ENCODE measurements at regions not wholly inside any gene's neighbourhood (a gene's known extent, or its start where the extent isn't known, plus 50 kb on each side); places are given as distances from the start of the nearest gene placed in this dataset.

- FAIRE-seq, result no peak
Observed at GRCh38 chr2:200170221-200170620, 136.3 kb upstream of the SPATS2L start.

GRCh38 chr2:200171731-200172482 lies 134.6 kb upstream of the SPATS2L start:
- no peak for FAIRE-seq

More at GRCh38 chr2:200170221-200170620, 136.3 kb upstream of the SPATS2L start:
- DNase-seq (ENCODE audit: insufficient read length, low spot score), result no peak

GRCh38 chr2:200172521-200172920 lies 134.0 kb upstream of the SPATS2L start:
- no peak for DNase-seq (ENCODE audit: insufficient read length, low spot score)
- no peak for FAIRE-seq

More at GRCh38 chr2:200171731-200172482, 134.6 kb upstream of the SPATS2L start:
- DNase-seq (ENCODE audit: insufficient read length, low spot score), result no peak

GRCh38 chr2:200172944-200173581 lies 133.4 kb upstream of the SPATS2L start:
- DNase-seq (ENCODE audit: insufficient read length, low spot score) (no peak), FAIRE-seq (no peak)

- DNase-seq (ENCODE audit: insufficient read length, low spot score), result no peak
- FAIRE-seq, result no peak
Observed at GRCh38 chr2:200173691-200174090, 132.8 kb upstream of the SPATS2L start.

- FAIRE-seq (no peak), DNase-seq (ENCODE audit: insufficient read length, low spot score) (no peak)
Observed at GRCh38 chr2:200174433-200175216, 131.9 kb upstream of the SPATS2L start.

- no peak for DNase-seq (ENCODE audit: insufficient read length, low spot score)
- FAIRE-seq, result no peak
Observed at GRCh38 chr2:200177971-200178911, 128.3 kb upstream of the SPATS2L start.

GRCh38 chr2:200179151-200179550 lies 127.3 kb upstream of the SPATS2L start:
- DNase-seq (ENCODE audit: insufficient read length, low spot score) (no peak), FAIRE-seq (no peak)

- no peak for FAIRE-seq
- no peak for DNase-seq (ENCODE audit: insufficient read length, low spot score)
Observed at GRCh38 chr2:200180943-200181342, 125.5 kb upstream of the SPATS2L start.

GRCh38 chr2:200181755-200182154 lies 124.7 kb upstream of the SPATS2L start:
- FAIRE-seq (no peak), DNase-seq (ENCODE audit: insufficient read length, low spot score) (no peak)

- DNase-seq (ENCODE audit: insufficient read length, low spot score) (no peak), FAIRE-seq (no peak)
Observed at GRCh38 chr2:200184748-200185627, 121.5 kb upstream of the SPATS2L start.

- FAIRE-seq (no peak), DNase-seq (ENCODE audit: insufficient read length, low spot score) (no peak)
Observed at GRCh38 chr2:200185628-200186000, 120.9 kb upstream of the SPATS2L start.

GRCh38 chr2:200186002-200186401 lies 120.5 kb upstream of the SPATS2L start:
- FAIRE-seq (no peak), DNase-seq (ENCODE audit: insufficient read length, low spot score) (no peak)

GRCh38 chr2:200188876-200189275 lies 117.6 kb upstream of the SPATS2L start:
- FAIRE-seq, result no peak

GRCh38 chr2:200189964-200190363 lies 116.5 kb upstream of the SPATS2L start:
- DNase-seq (ENCODE audit: insufficient read length, low spot score) (no peak), FAIRE-seq (peak; percentile 59)

More at GRCh38 chr2:200188876-200189275, 117.6 kb upstream of the SPATS2L start:
- no peak for DNase-seq (ENCODE audit: insufficient read length, low spot score)

- FAIRE-seq, result no peak
- DNase-seq (ENCODE audit: insufficient read length, low spot score), result no peak
Observed at GRCh38 chr2:200193331-200193730, 113.2 kb upstream of the SPATS2L start.

- FAIRE-seq (no peak), DNase-seq (ENCODE audit: insufficient read length, low spot score) (no peak)
Observed at GRCh38 chr2:200193791-200194190, 112.7 kb upstream of the SPATS2L start.

GRCh38 chr2:200194746-200195145 lies 111.7 kb upstream of the SPATS2L start:
- FAIRE-seq, result no peak
- no peak for DNase-seq (ENCODE audit: insufficient read length, low spot score)

GRCh38 chr2:200199005-200199404 lies 107.5 kb upstream of the SPATS2L start:
- no peak for FAIRE-seq

More at GRCh38 chr2:200199005-200199404, 107.5 kb upstream of the SPATS2L start:
- DNase-seq (ENCODE audit: insufficient read length, low spot score), result no peak
